ENCODE measurements at regions not wholly inside any gene's neighbourhood (a gene's known extent, or its start where the extent isn't known, plus 50 kb on each side); places are given as distances from the start of the nearest gene placed in this dataset.

- TF ChIP-seq CTCF (IDR thresholded peaks at IDR 0.05; ENCODE audit: extremely low read depth, insufficient read depth, missing control alignments), result no peak
- no peak for DNase-seq (ENCODE audit: low spot score)
- in situ Hi-C loops (cut with MboI; ENCODE audit: low pct_unique_long_range_greater_than_20kb, low sequenced_read_pairs, unreplicated experiment), result no loop called here
Observed at GRCh38 chr20:47969426-47969825, 184.1 kb upstream of the SULF2 start.

- TF ChIP-seq CTCF (IDR thresholded peaks at IDR 0.05; ENCODE audit: extremely low read depth, insufficient read depth, missing control alignments), result no peak
- DNase-seq (ENCODE audit: low spot score), result no peak
- in situ Hi-C loops (cut with MboI; ENCODE audit: low pct_unique_long_range_greater_than_20kb, low sequenced_read_pairs, unreplicated experiment), result no loop called here
Observed at GRCh38 chr20:47968541-47969310, 183.4 kb upstream of the SULF2 start.

- in situ Hi-C loops (cut with MboI; ENCODE audit: low pct_unique_long_range_greater_than_20kb, low sequenced_read_pairs, unreplicated experiment), result no loop called here
- DNase-seq (ENCODE audit: low spot score), result no peak
- TF ChIP-seq CTCF (IDR thresholded peaks at IDR 0.05; ENCODE audit: extremely low read depth, insufficient read depth, missing control alignments), result no peak
Observed at GRCh38 chr20:47964149-47964548, 178.9 kb upstream of the SULF2 start.

DNA sequence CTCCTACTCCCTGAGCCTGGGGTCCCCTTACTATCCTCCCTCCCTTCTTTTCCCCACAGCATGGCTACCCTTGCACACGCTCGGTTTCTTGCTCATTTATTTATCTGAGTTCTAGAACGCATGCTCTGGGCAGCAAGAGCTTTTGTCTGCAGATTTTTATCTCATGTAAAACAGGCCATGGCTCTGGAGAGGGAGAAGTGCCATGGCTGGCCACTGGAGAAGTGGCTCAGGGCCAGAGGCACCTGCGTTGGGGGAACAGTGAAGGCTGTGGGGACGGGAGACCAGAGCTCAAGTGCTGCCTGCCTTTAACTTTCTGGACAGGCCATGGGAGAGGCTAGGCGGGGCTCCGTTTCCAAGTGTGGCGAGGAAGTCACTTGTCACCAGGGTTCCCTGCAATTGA is 177.7 kb upstream of the SULF2 start:
- no peak for DNase-seq (ENCODE audit: low spot score)
- no peak for TF ChIP-seq CTCF (IDR thresholded peaks at IDR 0.05; ENCODE audit: extremely low read depth, insufficient read depth, missing control alignments)
- in situ Hi-C loops (cut with MboI; ENCODE audit: low pct_unique_long_range_greater_than_20kb, low sequenced_read_pairs, unreplicated experiment), result no loop called here

GRCh38 chr20:47962286-47962963 is 177.1 kb upstream of the SULF2 start:
- in situ Hi-C loops (cut with MboI; ENCODE audit: low pct_unique_long_range_greater_than_20kb, low sequenced_read_pairs, unreplicated experiment), result no loop called here
- no peak for TF ChIP-seq CTCF (IDR thresholded peaks at IDR 0.05; ENCODE audit: extremely low read depth, insufficient read depth, missing control alignments)
- no peak for DNase-seq (ENCODE audit: low spot score)

GRCh38 chr20:47960769-47961541 is 175.7 kb upstream of the SULF2 start:
- no peak for TF ChIP-seq CTCF (IDR thresholded peaks at IDR 0.05; ENCODE audit: extremely low read depth, insufficient read depth, missing control alignments)
- in situ Hi-C loops (cut with MboI; ENCODE audit: low pct_unique_long_range_greater_than_20kb, low sequenced_read_pairs, unreplicated experiment), result no loop called here
- no peak for DNase-seq (ENCODE audit: low spot score)
